ENCODE measurements at regions not wholly inside any gene's neighbourhood (a gene's known extent, or its start where the extent isn't known, plus 50 kb on each side); places are given as distances from the start of the nearest gene placed in this dataset.

DNA sequence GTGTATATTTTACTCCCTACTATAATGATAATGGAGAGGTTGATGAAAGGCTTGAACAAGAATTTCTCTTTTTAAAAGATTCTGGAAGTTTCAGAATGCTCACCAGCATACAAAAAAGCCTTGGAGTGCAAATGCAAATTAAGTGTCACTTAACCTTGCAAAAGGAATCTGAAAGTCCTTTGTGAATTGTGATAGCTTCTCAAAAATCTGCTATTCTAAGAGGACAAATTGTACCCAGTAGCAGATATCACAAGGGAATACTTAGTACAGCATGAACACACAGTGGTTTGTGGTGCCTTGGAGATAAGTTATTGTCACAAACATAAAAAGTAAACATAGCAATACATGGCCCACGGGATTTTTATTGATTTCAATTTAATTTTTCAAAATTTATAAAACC is 1208.3 kb upstream of the B3GALT2 start:
- TF ChIP-seq, protein P1, sequence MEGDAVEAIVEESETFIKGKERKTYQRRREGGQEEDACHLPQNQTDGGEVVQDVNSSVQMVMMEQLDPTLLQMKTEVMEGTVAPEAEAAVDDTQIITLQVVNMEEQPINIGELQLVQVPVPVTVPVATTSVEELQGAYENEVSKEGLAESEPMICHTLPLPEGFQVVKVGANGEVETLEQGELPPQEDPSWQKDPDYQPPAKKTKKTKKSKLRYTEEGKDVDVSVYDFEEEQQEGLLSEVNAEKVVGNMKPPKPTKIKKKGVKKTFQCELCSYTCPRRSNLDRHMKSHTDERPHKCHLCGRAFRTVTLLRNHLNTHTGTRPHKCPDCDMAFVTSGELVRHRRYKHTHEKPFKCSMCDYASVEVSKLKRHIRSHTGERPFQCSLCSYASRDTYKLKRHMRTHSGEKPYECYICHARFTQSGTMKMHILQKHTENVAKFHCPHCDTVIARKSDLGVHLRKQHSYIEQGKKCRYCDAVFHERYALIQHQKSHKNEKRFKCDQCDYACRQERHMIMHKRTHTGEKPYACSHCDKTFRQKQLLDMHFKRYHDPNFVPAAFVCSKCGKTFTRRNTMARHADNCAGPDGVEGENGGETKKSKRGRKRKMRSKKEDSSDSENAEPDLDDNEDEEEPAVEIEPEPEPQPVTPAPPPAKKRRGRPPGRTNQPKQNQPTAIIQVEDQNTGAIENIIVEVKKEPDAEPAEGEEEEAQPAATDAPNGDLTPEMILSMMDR (conservative IDR thresholded peaks at IDR 0.05; ENCODE audit: control insufficient read depth, insufficient read depth, low read depth, low read length) = no peak
- H3K4me3 ChIP-seq (ENCODE audit: control insufficient read depth, low read depth, low read length) = no peak overlapping the region
- no peak for DNase-seq (ENCODE audit: low read depth)

DNA sequence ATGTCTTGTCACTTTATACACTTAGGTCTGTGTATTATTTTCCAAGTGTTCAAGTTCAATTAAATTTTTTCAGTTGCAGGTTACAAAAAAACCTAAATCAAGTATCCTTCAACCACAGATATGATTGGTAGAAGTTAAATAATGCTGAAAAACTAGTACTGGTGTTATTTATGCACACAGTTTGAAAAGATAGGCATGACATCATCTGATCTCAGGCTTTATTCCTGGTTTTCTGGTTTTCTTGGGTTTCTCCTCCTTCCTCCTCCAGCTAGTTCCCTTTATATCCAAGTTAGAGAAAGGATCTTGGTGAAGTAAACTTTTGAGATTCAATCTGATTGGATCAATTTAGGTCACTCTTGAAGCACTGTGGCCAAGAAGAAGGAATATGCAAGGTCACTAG is 1201.1 kb upstream of the B3GALT2 start:
- no peak for DNase-seq (ENCODE audit: low read depth)
- TF ChIP-seq, protein P1 (conservative IDR thresholded peaks at IDR 0.05; ENCODE audit: control insufficient read depth, insufficient read depth, low read depth, low read length) = no peak
- no peak overlapping the region for H3K4me3 ChIP-seq (ENCODE audit: control insufficient read depth, low read depth, low read length)

DNA sequence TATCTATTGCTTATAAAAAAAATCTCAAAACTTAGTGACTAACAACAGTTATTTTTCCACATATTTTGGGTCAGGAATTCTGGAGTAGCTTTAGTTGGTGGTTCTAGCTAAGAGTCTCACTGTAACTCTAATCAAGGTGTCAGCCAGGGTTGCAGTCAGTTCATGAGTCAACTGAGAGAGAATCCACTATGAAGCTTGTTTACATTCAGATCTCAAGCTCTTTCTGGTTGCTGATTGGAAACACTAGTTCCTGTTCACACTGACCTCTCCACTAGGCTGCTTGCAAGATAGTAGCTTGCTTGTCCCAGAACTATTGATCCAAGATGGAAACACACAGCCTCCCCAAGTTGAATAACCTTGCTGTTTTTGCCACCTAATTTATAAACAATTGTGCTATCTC is 1192.1 kb upstream of the B3GALT2 start:
- TF ChIP-seq, protein P1 (conservative IDR thresholded peaks at IDR 0.05; ENCODE audit: control insufficient read depth, insufficient read depth, low read depth, low read length) = no peak
- DNase-seq (ENCODE audit: low read depth) = no peak
- no peak overlapping the region for H3K4me3 ChIP-seq (ENCODE audit: control insufficient read depth, low read depth, low read length)

DNA sequence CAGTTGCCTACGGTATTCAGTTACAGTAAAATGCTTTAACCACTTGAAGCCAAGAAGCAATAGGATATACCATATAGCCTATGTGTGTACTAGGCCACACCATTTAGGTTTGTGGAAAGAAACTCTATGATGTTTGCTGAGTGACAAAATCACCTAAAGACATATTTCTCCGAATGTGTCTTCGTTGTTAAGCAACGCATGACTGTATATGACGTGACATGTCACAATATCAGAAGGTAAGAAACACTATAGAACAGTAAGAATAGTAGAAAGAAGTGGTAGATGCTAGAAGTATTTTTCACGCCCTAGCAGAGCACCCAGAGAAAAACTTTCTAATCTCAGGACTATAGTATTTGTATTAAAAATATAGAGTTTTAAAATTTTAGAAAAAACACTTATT is 1188.2 kb upstream of the B3GALT2 start:
- DNase-seq (ENCODE audit: low read depth) = no peak
- TF ChIP-seq, protein P1 (conservative IDR thresholded peaks at IDR 0.05; ENCODE audit: control insufficient read depth, insufficient read depth, low read depth, low read length) = no peak
- no peak overlapping the region for H3K4me3 ChIP-seq (ENCODE audit: control insufficient read depth, low read depth, low read length)

DNA sequence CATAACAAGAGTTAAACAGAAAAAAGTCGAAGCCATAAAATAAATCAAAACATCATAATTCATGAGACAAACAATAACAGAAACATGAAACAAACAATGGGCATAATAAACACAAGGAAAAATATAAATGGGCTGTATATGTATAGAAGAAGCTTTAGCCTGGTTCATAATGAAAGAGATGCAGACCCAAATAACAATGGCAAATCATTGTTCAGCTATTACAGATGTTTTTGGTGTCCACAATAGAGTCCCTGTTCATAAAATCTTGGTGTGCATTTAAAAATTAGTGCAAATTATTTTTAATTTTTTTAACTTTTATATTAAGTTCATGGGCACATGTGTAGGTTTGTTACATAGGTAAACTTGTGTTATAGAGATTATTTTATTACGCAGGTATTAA is 1185.9 kb upstream of the B3GALT2 start:
- TF ChIP-seq, protein P1 (conservative IDR thresholded peaks at IDR 0.05; ENCODE audit: control insufficient read depth, insufficient read depth, low read depth, low read length) = no peak
- H3K4me3 ChIP-seq (ENCODE audit: control insufficient read depth, low read depth, low read length) = no peak overlapping the region
- no peak for DNase-seq (ENCODE audit: low read depth)

DNA sequence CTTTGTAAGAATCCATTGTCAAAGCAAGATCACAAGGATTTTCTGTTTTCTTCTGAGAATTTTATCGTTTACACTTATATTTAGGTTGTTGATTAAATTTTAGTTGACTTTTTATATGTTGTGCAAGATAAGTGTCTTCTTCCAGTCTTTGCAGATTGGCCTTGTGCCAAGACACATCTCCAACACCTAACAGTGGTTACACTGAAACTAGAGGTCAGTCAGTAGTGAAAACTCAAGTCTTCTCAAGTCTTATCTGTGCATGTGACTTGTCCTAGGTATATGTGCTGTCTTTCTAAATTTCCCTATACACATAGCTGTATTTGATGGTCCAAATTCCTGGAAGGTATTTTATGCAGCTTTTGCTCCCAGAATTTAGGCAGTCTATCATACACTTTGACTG is 1183.2 kb upstream of the B3GALT2 start:
- no peak overlapping the region for H3K4me3 ChIP-seq (ENCODE audit: control insufficient read depth, low read depth, low read length)
- DNase-seq (ENCODE audit: low read depth) = no peak
- TF ChIP-seq, protein P1 (conservative IDR thresholded peaks at IDR 0.05; ENCODE audit: control insufficient read depth, insufficient read depth, low read depth, low read length) = no peak

DNA sequence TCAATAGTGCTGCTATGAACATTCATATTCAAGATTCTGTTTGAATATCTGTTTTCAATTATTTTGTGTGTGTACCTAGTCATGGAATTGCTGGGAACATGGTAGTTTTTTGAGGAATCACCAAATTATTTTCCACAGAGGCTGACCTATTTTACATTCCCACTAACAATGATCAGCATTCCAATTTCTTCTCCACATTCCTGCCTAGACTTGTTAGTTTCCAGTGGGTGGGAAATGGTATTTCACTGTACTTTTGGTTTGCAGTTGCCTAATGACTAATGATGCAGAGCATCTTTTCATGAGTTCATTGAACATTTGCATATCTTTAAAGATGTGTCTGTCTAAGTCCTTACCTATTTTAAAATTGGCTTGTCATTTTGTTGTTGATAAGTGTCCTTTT is 1182.6 kb upstream of the B3GALT2 start:
- TF ChIP-seq, protein P1 (conservative IDR thresholded peaks at IDR 0.05; ENCODE audit: control insufficient read depth, insufficient read depth, low read depth, low read length) = no peak
- H3K4me3 ChIP-seq (ENCODE audit: control insufficient read depth, low read depth, low read length) = no peak overlapping the region
- no peak for DNase-seq (ENCODE audit: low read depth)
